ENCODE measurements at regions not wholly inside any gene's neighbourhood (a gene's known extent, or its start where the extent isn't known, plus 50 kb on each side); places are given as distances from the start of the nearest gene placed in this dataset.

GRCh38 chr2:11090187-11090586, 65.1 kb upstream of the SLC66A3 start:
- TF ChIP-seq POLR2AphosphoS5 (IDR thresholded peaks at IDR 0.05): no peak
- TF ChIP-seq CTCF (IDR thresholded peaks at IDR 0.05): no peak
- TF ChIP-seq POLR2A (IDR thresholded peaks at IDR 0.05): no peak
- TF ChIP-seq EP300 (IDR thresholded peaks at IDR 0.05): no peak

Measured in gastroesophageal sphincter (tissue), 3 donors.